Esophagus squamous epithelium (tissue), 5 donors: ENCODE measurements at regions not wholly inside any gene's neighbourhood (a gene's known extent, or its start where the extent isn't known, plus 50 kb on each side); places are given as distances from the start of the nearest gene placed in this dataset.

Experiments used
- DNase-seq: peaks from one replicate; lab custom pipeline; 2025; lab: John Stamatoyannopoulos, UW
- H3K27ac ChIP-seq, 4 donors: fragments of 200-600 bp; sonication (generic); one replicate each; pipeline ENCODE4 v1.5.1; 2016 to 2019; ENCODE audit warnings: mild to moderate bottlenecking in 1 of 4
- H3K27me3 ChIP-seq, 4 donors: fragments of 200-600 bp; sonication (generic); 1 replicate in 3 of 4; 2 replicates in 1 of 4; pipeline versions ENCODE4 v1.5.1 to v1.6.0; 2017 to 2021; ENCODE audit warnings: antibody characterized with exemption in 1 of 4
- H3K36me3 ChIP-seq, 3 donors: fragments of 200-600 bp; sonication (generic); one replicate each; pipeline ENCODE4 v1.5.1; 2016 to 2019
- H3K4me1 ChIP-seq, 3 donors: fragments of 200-600 bp; sonication (generic); one replicate each; pipeline ENCODE4 v1.5.1; 2017 to 2019
- H3K4me3 ChIP-seq, 4 donors: fragments of 200-600 bp; sonication (generic); 1 replicate in 3 of 4; 2 replicates in 1 of 4; pipeline ENCODE4 v1.5.1; 2016 to 2019; ENCODE audit warnings: mild to moderate bottlenecking in 2 of 4, moderate library complexity in 1 of 4
- H3K9me3 ChIP-seq, 3 donors: fragments of 200-600 bp; sonication (generic); one replicate each; pipeline ENCODE4 v1.5.1; 2016 to 2019
- CTCF ChIP-seq, 6 experiments: fragments of 450-650 bp in 4 of 6; fragments of 200-600 bp in 2 of 6; sonication (generic) in 2 of 6; IDR thresholded peaks; one replicate each; pipeline ENCODE4 v1.5.1; 2016 to 2019; ENCODE audit warnings: antibody characterized with exemption in 6 of 6, mild to moderate bottlenecking in 4 of 6, moderate library complexity in 4 of 6
- POLR2A ChIP-seq, 4 donors: fragments of 450-650 bp; IDR thresholded peaks; one replicate each; pipeline ENCODE4 v1.6.1; 2017; ENCODE audit warnings: antibody characterized with exemption in 4 of 4, mild to moderate bottlenecking in 4 of 4, moderate library complexity in 3 of 4
- WGBS, 2 donors: methylation state at CpG; one replicate each; pipeline ENCODE4 v1.1.5; 2018; 5-methylcytosine and 5-hydroxymethylcytosine counted together
- intact Hi-C: fragments of 100-400 bp; cut with DNase I; formaldehyde crosslinking; loops from one replicate; pipeline ENCODE4 v1.15.0; 2022
- donor health status: DM: yes; HTN: yes; CAD: no.

GRCh38 chr4:31007858-31008257 is 287.7 kb downstream of the PCDH7 start:
- TF ChIP-seq POLR2A (IDR thresholded peaks at IDR 0.05) = no peak
- TF ChIP-seq CTCF (IDR thresholded peaks at IDR 0.05) = no peak
- 31 to 43% methylated on average over 2 of the region's 2 CpGs for WGBS, 2 donors

DNA sequence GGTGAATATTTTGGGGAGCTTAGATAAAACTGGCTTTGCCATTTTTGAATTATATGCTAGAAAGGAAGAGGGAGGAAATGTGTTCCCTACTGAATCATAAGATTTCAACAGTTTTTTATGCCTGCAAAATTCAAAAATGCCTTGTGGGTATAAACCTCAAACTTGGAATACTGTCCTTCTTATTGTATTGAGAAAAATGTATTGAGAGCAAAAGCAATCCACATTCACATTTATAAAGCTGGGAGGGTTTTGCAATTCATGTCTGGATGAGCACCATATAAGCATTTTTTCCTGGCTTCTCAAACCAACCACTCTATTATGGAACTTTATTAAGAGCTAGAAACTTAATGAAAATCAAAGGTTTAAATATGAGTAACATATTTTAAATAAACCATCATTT is 289.8 kb downstream of the PCDH7 start:
- DNase-seq = no peak
- Histone ChIP-seq H3K9me3 (no peaks in the 10 kb centered on the region), H3K27me3 (no peaks in the 10 kb centered on the region), H3K4me1 (no peaks in the 10 kb centered on the region), H3K27ac (no peak overlapping the region), H3K36me3 (no peaks in the 10 kb centered on the region), H3K4me3 (no peak overlapping the region)
- intact Hi-C loops = no loop called here
- TF ChIP-seq CTCF (IDR thresholded peaks at IDR 0.05) (no peak), POLR2A (IDR thresholded peaks at IDR 0.05) (no peak)

More at GRCh38 chr4:31007858-31008257, 287.7 kb downstream of the PCDH7 start:
- intact Hi-C loops = no loop called here
- H3K27me3 ChIP-seq = no peaks in the 10 kb centered on the region
- no peaks in the 10 kb centered on the region for H3K9me3 ChIP-seq
- H3K36me3 ChIP-seq = no peaks in the 10 kb centered on the region
- DNase-seq = no peak
- H3K4me1 ChIP-seq = no peaks in the 10 kb centered on the region
- H3K4me3 ChIP-seq = no peak overlapping the region
- no peak overlapping the region for H3K27ac ChIP-seq

- TF ChIP-seq POLR2A (IDR thresholded peaks at IDR 0.05) (no peak), CTCF (IDR thresholded peaks at IDR 0.05) (no peak)
- intact Hi-C loops = no loop called here
- H3K4me3 ChIP-seq = no peak overlapping the region
- no peak for DNase-seq
- H3K27ac ChIP-seq = no peak overlapping the region
- no peaks in the 10 kb centered on the region for H3K36me3 ChIP-seq
- H3K27me3 ChIP-seq = no peaks in the 10 kb centered on the region
- peaks cover 0 to 7% (median 3%) of the 10 kb centered on the region in 3 donors for H3K4me1 ChIP-seq
- 76 to 91% methylated on average over 3 of the region's 3 CpGs for WGBS, 2 donors
- no peaks in the 10 kb centered on the region for H3K9me3 ChIP-seq
Observed at GRCh38 chr4:31015123-31015522, 295.0 kb downstream of the PCDH7 start.

DNA sequence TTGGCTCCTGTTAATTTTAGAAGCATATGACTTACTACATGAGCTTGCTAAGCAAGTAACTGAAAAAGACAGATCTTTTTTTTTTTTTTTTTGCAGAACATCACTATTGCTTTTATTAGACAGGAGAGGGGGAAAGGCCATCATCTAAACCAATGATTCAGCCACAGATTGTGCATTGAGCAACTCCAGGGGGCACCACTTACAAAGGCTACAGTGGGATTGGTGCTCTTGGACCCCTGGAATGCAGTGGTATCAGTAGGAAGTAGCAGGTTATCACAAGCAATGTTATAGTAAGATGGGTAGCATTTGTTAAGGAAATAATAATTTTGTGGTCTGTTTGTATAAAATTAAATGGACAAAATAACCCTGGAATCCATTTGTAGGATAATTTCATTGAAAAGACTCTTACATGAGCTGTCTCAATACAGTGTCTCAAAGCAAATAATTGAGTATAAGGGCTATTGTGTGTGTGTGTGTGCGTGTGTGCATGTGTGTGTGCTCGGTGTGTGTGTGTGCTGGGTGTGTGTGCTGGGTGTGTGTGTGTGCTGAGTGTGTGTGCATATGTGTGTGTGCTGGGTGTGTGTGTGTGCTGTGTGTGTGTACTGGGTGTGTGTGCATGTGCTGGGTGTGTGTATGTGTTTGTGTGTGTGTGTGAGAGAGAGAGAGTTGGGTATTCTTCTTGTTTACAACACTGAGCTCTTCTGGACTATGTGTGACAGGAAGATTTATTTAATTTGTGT is 296.3 kb downstream of the PCDH7 start:
- H3K4me3 ChIP-seq = no peak overlapping the region
- no peak for DNase-seq
- H3K27me3 ChIP-seq = no peaks in the 10 kb centered on the region
- WGBS, 2 donors = 81 to 87% methylated on average over 2 of the region's 2 CpGs
- no peaks in the 10 kb centered on the region for H3K36me3 ChIP-seq
- no peak for TF ChIP-seq CTCF (IDR thresholded peaks at IDR 0.05)
- no peak for TF ChIP-seq POLR2A (IDR thresholded peaks at IDR 0.05)
- H3K27ac ChIP-seq = no peak overlapping the region
- intact Hi-C loops = no loop called here
- no peaks in the 10 kb centered on the region for H3K9me3 ChIP-seq
- peaks cover 0 to 14% (median 3%) of the 10 kb centered on the region in 3 donors for H3K4me1 ChIP-seq

GRCh38 chr4:31020363-31020762 is 300.2 kb downstream of the PCDH7 start:
- H3K9me3 ChIP-seq = no peaks in the 10 kb centered on the region
- peaks cover 0 to 14% (median 3%) of the 10 kb centered on the region in 3 donors for H3K4me1 ChIP-seq
- intact Hi-C loops = no loop called here
- TF ChIP-seq POLR2A (IDR thresholded peaks at IDR 0.05) (no peak), CTCF (IDR thresholded peaks at IDR 0.05) (no peak)
- WGBS, 2 donors = 54 to 67% methylated on average over 8 of the region's 8 CpGs
- H3K27me3 ChIP-seq = no peaks in the 10 kb centered on the region
- H3K27ac ChIP-seq = no peak overlapping the region
- no peak overlapping the region for H3K4me3 ChIP-seq
- DNase-seq = no peak
- H3K36me3 ChIP-seq = no peaks in the 10 kb centered on the region
